SH-SY5Y (cell line): ENCODE measurements at regions not wholly inside any gene's neighbourhood (a gene's known extent, or its start where the extent isn't known, plus 50 kb on each side); places are given as distances from the start of the nearest gene placed in this dataset.

Experiments
- GATA2 ChIP-seq: IDR thresholded peaks from 2 replicates; pipeline ENCODE4 v1.6.1; 2011; ENCODE audit warnings: mild to moderate bottlenecking, low read depth, low read length
- GATA3 ChIP-seq: IDR thresholded peaks from 2 replicates; pipeline ENCODE4 v1.6.1; 2011; ENCODE audit warnings: low read depth, mild to moderate bottlenecking, low read length, moderate library complexity

GRCh38 chr15:92796161-92796611 is 103.9 kb upstream of the CHD2 start:
- no peak for TF ChIP-seq GATA3
- no peak for TF ChIP-seq GATA2

DNA sequence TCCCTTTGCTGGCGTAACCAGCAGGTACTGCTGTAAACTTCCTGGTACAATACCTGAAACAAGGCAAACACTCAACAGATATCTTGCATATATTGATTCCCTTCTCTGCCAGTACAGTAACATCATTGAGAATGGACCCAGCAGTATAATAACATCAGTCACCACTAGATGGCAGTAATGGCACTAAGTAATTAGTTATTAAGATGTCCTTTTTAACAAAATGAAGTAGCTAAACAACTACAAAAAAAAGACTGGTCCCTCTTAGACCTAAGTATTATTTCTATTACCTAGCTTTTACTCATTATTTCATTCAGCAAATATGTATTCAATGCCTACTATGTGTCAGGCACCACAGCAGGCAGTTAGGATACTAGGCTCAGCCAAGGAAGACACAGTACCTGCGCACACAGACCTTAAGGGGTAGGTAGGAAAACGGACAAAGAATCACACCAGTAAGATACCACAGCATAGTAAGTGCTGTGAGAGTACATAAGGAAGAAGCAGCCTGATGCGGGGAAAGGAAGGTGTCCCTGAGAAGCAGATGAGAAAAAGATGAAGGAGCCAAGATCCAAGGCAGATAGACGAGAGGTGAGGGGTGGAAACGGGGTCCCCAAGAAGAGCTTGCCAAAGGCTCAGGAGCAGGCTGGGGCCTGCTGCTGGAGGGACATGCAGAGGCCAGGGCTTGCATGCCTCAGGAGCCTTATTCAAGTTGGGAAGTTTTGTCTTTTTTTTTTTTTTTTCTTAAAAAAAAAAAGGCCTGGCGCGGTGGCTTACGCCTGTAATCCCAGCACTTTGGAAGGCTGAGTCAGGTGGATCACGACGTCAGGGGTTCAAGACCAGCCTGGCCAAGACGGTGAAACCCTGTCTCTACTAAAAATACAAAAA is 102.7 kb upstream of the CHD2 start:
- no peak for TF ChIP-seq GATA2
- TF ChIP-seq GATA3 = no peak

DNA sequence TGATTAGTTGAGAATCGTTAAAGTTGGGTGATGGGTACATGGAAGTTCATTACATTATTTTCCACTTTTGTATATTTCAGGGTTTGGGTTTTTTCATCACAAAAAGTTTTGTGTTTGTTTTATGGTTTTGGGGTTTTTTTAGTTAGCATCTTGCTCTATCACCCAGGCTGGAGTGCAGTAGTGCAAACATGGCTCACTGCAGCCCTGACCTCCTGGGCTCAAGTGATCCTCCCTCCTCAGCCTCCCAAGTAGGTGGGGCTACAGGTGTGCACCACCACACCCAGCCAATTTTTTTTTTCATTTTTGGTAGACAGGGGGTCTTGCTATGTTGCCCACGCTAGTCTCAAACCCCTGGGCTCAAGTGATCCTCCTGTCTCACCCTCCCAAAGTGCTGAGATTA is 100.1 kb upstream of the CHD2 start:
- TF ChIP-seq GATA3 (no peak), GATA2 (no peak)

GRCh38 chr15:92801774-92802464 is 98.2 kb upstream of the CHD2 start:
- TF ChIP-seq GATA3 = no peak

- TF ChIP-seq GATA2 (no peak), GATA3 (no peak)
Observed at GRCh38 chr15:92803536-92803851, 96.6 kb upstream of the CHD2 start.

- no peak for TF ChIP-seq GATA3
- no peak for TF ChIP-seq GATA2
Observed at GRCh38 chr15:92803852-92804609, 96.1 kb upstream of the CHD2 start.

DNA sequence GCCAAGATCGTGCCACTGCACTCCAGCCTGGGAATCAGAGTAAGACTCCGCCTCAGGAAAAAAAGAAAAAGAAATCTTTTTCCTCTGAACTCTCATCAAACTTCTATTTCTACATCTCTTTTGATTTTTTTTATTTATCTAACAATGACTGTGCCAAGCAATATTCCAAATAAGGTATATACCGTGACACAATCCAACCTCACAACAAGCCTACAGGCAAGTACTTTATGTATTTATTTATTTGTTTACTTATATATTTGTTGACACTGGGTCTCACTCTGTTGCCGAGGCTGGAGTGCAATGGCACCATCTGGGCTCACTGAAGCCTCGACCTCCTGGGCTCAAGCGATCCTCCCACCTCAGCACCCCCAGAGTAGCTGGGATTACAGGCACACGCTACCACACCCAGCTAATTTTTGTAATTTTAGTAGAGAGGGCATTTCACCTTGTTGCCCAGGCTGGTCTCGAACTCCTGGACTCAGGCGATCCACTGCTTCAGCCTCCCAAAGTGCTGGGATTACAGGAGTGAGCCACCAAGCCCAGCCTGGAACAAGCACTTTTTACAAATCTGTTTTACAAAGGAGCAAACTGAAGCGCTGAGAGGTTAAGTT is 94.9 kb upstream of the CHD2 start:
- TF ChIP-seq GATA2 = no peak
- no peak for TF ChIP-seq GATA3

DNA sequence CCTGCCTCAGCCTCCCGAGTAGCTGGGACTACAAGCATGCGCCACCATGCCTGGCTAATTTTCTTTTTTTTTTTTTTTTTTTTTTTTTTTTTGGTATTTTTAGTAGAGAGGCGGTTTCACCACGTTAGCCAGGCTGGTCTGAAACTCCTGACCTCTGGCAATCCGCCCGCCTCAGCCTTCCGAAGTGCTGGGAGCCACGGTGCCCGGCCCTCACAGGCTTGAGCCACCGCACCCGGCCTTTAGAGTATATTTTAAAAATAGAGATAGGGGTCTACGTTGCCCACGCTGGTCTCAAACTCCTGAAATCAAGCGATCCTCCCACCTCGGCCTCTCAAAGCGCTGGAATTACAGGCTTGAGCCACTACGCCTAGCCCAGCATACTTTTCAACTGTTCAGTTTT is 93.4 kb upstream of the CHD2 start:
- no peak for TF ChIP-seq GATA2
- TF ChIP-seq GATA3 = no peak

DNA sequence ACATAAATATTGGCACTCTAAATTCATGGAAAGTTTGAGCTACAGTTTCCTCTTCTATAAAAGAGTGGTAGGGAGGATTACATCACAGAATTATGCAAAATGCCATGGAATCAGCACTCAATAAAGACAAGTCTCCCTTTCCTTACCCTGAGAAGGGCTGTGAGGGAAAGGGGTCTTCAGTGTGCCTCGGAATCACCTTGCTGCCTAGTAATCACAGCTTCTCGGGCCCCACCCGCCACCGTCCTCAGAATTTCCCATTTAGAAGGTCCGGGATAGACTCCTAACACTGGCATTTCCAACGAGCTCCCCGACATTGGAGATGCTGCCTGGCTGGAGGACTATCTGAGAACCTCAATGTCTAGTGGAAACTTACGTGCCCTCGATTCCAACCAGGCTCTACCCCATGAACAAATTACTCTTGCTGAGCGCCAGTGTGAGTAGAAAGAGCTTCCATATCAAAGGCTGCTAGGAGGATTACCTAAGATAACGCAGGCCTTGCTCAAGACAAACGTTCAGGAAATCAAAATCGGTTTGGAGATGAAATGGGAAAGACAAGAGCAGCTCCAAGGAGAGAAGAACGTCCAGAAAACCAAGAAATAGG is 92.1 kb upstream of the CHD2 start:
- TF ChIP-seq GATA2 = no peak
- no peak for TF ChIP-seq GATA3

- TF ChIP-seq GATA3 = no peak
- TF ChIP-seq GATA2 = no peak
Observed at GRCh38 chr15:92808598-92809063, 91.5 kb upstream of the CHD2 start.

DNA sequence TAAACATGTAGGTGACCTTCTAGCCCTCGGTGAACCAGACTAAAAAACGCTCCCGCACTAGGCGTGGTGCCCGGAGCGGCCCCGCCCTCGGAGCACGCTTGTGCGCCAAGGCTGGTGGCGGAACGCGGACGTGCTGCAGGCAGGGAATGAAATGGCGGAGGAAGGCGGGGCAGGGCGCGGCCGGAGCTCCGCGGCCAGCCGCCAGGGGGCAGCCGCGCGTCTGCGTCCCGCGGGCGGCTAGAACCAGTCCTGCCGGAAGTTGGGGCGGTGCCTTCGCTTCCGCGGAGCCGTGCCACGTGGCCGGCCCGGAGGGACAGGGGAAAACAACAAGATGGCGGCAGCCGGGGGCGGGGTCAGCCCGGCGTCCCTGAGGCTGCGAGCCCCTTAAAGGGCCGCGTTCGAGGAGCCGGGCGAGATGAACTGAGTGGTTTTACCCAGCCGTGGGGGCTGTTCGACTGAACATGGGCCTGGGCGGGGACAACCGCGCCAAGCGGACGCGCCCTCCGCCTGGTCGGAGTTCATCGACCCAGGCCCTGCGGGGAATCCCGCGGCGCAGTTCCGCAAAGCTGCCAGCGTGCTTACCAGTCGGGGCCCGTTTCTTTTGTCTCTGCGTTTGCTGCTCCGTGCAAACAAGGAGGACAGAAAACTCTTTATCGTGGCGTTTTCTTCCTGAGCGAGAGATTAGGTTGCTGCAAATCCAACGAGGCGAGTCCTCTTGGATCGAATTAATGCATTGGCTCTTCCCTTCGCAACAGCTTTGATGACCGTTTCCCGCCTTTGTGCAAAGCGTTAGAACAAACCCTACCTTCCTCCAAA is 90.9 kb upstream of the CHD2 start:
- TF ChIP-seq GATA2 (no peak), GATA3 (no peak)

DNA sequence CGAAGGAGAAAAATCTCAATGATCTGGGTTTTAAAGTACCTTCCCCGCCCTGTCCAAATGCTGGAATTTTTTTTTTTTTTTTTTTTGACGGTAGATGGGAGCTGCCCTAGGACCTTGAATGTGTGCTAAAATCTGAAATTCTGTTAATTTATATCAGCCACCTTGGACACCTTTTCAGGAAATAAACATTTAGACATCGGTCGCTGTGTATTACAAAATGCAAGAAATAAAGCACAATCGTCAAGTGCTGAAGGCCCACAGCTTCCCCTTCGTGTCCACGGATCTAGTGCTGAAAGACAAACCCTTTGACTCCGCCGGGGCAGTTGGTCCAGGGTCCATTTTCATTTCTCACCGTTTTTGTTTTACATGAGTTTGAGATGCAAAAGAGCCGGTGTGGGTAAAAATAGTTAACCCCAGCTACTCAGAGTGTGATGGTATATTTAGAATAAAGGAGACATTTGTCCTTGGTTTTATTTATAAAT is 90.2 kb upstream of the CHD2 start:
- TF ChIP-seq GATA3 (no peak), GATA2 (no peak)

GRCh38 chr15:92810418-92811138 is 89.5 kb upstream of the CHD2 start:
- TF ChIP-seq GATA2 (no peak), GATA3 (no peak)
